ENCODE measurements at regions not wholly inside any gene's neighbourhood (a gene's known extent, or its start where the extent isn't known, plus 50 kb on each side); places are given as distances from the start of the nearest gene placed in this dataset.

GRCh38 chr5:125525356-125525755 is 778.9 kb upstream of the ZNF608 start:
- ATAC-seq (no peak), DNase-seq (no peak)
- no peaks in the 10 kb centered on the region for H3K4me1 ChIP-seq (ENCODE audit: low read depth)
- no peaks in the 10 kb centered on the region for H3K9me3 ChIP-seq
- H3K4me3 ChIP-seq = no peak overlapping the region
- H3K36me3 ChIP-seq (ENCODE audit: low read depth) = no peaks in the 10 kb centered on the region
- TF ChIP-seq CTCF (IDR thresholded peaks at IDR 0.05) = no peak
- intact Hi-C loops (cut with DNase I, micrococcal nuclease) = no loop called here

GRCh38 chr5:125526966-125527365 is 780.5 kb upstream of the ZNF608 start:
- ATAC-seq (no peak), DNase-seq (no peak)
- no peak for TF ChIP-seq CTCF (IDR thresholded peaks at IDR 0.05)
- intact Hi-C loops (cut with DNase I, micrococcal nuclease) = no loop called here
- H3K36me3 ChIP-seq (ENCODE audit: low read depth) = no peaks in the 10 kb centered on the region
- no peak overlapping the region for H3K4me3 ChIP-seq
- no peaks in the 10 kb centered on the region for H3K9me3 ChIP-seq
- no peaks in the 10 kb centered on the region for H3K4me1 ChIP-seq (ENCODE audit: low read depth)

- ATAC-seq = no peak
- intact Hi-C loops (cut with DNase I, micrococcal nuclease) = no loop called here
These were observed 782.4 kb upstream of the ZNF608 start for GRCh38 chr5:125528881-125529280.

GRCh38 chr5:125530833-125531615 is 784.6 kb upstream of the ZNF608 start:
- intact Hi-C loops (cut with DNase I, micrococcal nuclease) = no loop called here
- no peak for TF ChIP-seq CTCF (IDR thresholded peaks at IDR 0.05)
- ATAC-seq = peak; percentile 91

More at GRCh38 chr5:125528881-125529280, 782.4 kb upstream of the ZNF608 start:
- Histone ChIP-seq H3K36me3 (ENCODE audit: low read depth) (no peaks in the 10 kb centered on the region), H3K4me3 (no peak overlapping the region), H3K9me3 (no peaks in the 10 kb centered on the region), H3K4me1 (ENCODE audit: low read depth) (no peaks in the 10 kb centered on the region)
- DNase-seq = no peak
- TF ChIP-seq CTCF (IDR thresholded peaks at IDR 0.05) = no peak

GRCh38 chr5:125536095-125536494 is 789.7 kb upstream of the ZNF608 start:
- intact Hi-C loops (cut with DNase I, micrococcal nuclease) = no loop called here
- peak; percentile 72 for ATAC-seq
- DNase-seq = no peak
- no peak for TF ChIP-seq CTCF (IDR thresholded peaks at IDR 0.05)
- Histone ChIP-seq H3K4me3 (no peak overlapping the region), H3K36me3 (ENCODE audit: low read depth) (no peaks in the 10 kb centered on the region), H3K4me1 (ENCODE audit: low read depth) (no peaks in the 10 kb centered on the region), H3K9me3 (peaks cover 17% of the 10 kb centered on the region)

More at GRCh38 chr5:125530833-125531615, 784.6 kb upstream of the ZNF608 start:
- DNase-seq = no peak
- H3K4me3 ChIP-seq = no peak overlapping the region
- no peaks in the 10 kb centered on the region for H3K36me3 ChIP-seq (ENCODE audit: low read depth)
- H3K4me1 ChIP-seq (ENCODE audit: low read depth) = no peaks in the 10 kb centered on the region
- no peaks in the 10 kb centered on the region for H3K9me3 ChIP-seq

Measured in mucosa of descending colon (tissue), 3 donors.